ENCODE measurements at regions not wholly inside any gene's neighbourhood (a gene's known extent, or its start where the extent isn't known, plus 50 kb on each side); places are given as distances from the start of the nearest gene placed in this dataset.
"Not testable (repeated sequence)": the region's sequence is repeated elsewhere in the genome, so short reads cannot be mapped to it uniquely, and the experiment has no call there.

GRCh38 chr18:60895181-60895580 is 438.0 kb upstream of the CDH20 start:
- no peak for DNase-seq

GRCh38 chr18:60898111-60898510 is 435.1 kb upstream of the CDH20 start:
- DNase-seq, result no peak

GRCh38 chr18:60905699-60906098 is 427.5 kb upstream of the CDH20 start:
- DNase-seq, result no peak

GRCh38 chr18:60910534-60910933 is 422.7 kb upstream of the CDH20 start:
- DNase-seq, result no peak

GRCh38 chr18:60911504-60911903 is 421.7 kb upstream of the CDH20 start:
- DNase-seq, result no peak

- DNase-seq, result no peak
These were observed 418.1 kb upstream of the CDH20 start for GRCh38 chr18:60915160-60915559.

- not testable (repeated sequence) for DNase-seq
These were observed 414.4 kb upstream of the CDH20 start for GRCh38 chr18:60918862-60919261.

- DNase-seq, result no peak
These were observed 407.3 kb upstream of the CDH20 start for GRCh38 chr18:60925892-60926291.

GRCh38 chr18:60929966-60930365 is 403.3 kb upstream of the CDH20 start:
- no peak for DNase-seq

- DNase-seq, result no peak
These were observed 398.0 kb upstream of the CDH20 start for GRCh38 chr18:60935041-60935910.

GRCh38 chr18:60936101-60936500 is 397.1 kb upstream of the CDH20 start:
- no peak for DNase-seq

GRCh38 chr18:60943297-60943696 is 389.9 kb upstream of the CDH20 start:
- DNase-seq, result no peak

- DNase-seq, result no peak
These were observed 382.6 kb upstream of the CDH20 start for GRCh38 chr18:60950634-60951033.

GRCh38 chr18:60951091-60951490 is 382.1 kb upstream of the CDH20 start:
- no peak for DNase-seq

GRCh38 chr18:60962625-60963024 is 370.6 kb upstream of the CDH20 start:
- DNase-seq, result no peak

GRCh38 chr18:60965856-60966255 is 367.4 kb upstream of the CDH20 start:
- no peak for DNase-seq

GRCh38 chr18:60966876-60967275 is 366.4 kb upstream of the CDH20 start:
- no peak for DNase-seq

GRCh38 chr18:60975420-60975819 is 357.8 kb upstream of the CDH20 start:
- no peak for DNase-seq

- no peak for DNase-seq
These were observed 356.3 kb upstream of the CDH20 start for GRCh38 chr18:60976976-60977375.

GRCh38 chr18:60978338-60978737 is 354.9 kb upstream of the CDH20 start:
- no peak for DNase-seq

- no peak for DNase-seq
These were observed 352.7 kb upstream of the CDH20 start for GRCh38 chr18:60980422-60981005.

GRCh38 chr18:60981682-60982328 is 351.4 kb upstream of the CDH20 start:
- DNase-seq, result no peak

GRCh38 chr18:60982329-60982695 is 350.9 kb upstream of the CDH20 start:
- DNase-seq, result no peak

- DNase-seq, result no peak
These were observed 350.3 kb upstream of the CDH20 start for GRCh38 chr18:60982928-60983327.
